DMS 273 (cell line): ENCODE measurements at regions not wholly inside any gene's neighbourhood (a gene's known extent, or its start where the extent isn't known, plus 50 kb on each side); places are given as distances from the start of the nearest gene placed in this dataset.

Experiments used
- DNase-seq: peaks from one replicate; lab custom pipeline; 2025; ENCODE audit not compliant: unreplicated experiment; lab: John Stamatoyannopoulos, UW

DNA sequence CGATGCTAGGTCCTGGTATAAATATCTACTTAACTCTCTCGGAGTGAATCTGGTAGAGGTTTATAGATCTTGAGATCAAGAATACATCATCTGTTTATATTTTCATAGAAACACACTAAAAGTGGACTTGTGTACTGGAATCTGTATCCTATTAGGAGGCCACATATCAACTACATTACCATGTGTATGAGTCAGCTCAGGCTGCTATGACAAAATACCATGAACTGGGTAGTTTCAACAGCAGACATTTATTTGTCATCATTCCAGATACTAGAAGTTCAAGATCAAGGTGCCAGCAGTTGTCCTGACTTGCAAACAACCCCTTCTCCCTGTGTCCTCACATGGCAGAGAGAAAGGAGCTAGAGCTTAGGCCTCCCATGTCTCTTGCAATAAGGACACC is 113.9 kb upstream of the PFKP start:
- no peak for DNase-seq

DNA sequence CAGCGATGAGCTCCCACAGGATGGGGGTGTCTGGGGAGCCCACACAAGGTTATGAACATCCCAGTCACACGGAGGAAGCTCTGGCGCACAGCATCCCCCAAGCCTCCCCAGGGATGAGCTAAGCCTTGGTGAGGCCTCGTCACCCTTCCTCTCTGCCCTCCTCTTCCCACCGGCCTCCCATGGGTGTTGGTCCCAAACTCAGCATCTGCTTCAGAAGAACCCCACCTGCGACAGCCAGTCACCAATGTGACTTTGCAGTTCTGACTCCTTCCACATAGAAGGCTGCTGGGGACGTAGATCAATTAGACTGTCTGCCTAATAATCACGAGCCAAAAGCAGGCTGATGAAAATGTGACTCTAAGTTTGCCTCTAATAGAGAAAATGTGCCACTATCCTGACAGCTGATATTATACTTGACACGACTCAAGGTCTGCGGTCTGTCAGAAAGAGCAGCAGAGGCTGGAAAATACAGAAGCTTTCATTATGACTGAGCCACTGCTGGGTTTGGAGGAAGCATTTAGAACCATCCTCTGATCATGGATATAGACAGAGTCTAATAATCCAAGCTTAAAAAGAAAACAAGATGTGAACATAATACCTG is 116.0 kb upstream of the PFKP start:
- DNase-seq = no peak

DNA sequence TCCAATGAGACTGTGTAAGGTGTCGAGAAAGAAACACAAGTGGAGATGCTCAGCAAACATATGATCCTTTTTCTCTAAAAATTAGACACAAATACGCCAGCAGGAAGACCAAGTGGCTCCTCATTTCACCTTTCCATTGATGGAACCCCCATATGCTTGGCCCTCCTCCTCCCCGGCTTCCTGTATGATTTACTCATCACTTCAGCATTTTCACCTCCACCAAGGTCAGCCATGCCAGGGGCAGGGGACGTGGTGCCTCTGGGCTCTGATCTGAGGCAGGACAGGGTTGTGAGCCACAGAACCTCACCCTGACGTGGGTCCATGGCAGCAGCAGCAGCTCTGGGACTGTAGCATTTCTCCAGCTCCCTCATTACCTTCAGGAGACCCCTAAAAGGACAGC is 116.8 kb upstream of the PFKP start:
- DNase-seq = no peak

DNA sequence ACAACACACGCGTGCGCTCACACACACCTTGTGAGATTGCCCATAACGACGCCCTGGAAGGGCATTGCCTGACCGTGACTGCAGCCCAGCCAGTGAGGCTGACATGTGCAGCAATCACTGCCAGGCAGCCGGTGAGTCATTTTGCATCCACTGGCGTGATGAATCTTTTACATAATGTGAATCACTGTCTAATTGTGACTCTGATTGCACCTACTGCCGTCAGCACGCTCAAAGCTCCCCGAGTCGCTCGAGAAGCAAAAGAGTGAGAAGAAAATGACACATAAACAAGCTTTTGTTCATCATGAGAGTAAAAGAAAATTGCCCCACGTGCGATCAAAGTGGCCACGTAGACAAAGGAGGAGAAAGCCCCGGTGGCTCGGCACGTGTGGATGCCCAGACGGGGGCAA is 117.4 kb upstream of the PFKP start:
- no peak for DNase-seq

DNA sequence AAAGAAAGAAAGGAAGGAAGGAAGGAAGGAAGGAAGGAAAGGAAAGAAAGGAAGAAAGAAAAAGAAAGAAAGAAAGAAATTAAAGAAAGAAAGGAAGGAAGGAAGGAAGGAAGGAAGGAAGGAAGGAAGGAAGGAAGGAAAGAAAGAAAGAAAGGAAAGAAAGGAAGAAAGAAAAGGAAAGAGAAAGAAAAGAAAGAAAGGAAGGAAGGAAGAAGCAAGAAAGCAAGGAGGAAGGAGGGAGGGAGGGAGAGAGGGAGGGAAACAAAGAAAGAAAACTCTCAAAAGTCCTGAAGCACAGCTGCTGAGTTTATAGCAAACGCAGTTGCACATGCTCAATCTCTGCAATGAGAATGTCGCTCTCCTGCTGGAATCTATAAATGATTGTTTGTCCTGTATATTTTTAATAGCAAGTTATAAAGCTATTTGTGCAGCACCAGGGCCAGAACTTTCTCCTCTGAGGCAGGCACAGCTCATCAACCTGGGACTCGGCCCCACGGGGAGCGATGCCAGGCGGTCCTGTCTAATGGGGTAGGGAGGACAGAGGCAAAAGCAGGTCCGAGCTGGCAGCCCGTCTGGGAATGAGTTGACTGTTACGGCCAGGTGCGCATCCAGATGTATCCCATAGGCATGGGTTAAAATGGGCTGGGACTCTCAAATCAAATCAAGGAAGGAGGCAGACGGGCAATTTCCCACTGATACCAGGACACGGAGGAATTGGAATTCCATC is 118.0 kb upstream of the PFKP start:
- no peak for DNase-seq

DNA sequence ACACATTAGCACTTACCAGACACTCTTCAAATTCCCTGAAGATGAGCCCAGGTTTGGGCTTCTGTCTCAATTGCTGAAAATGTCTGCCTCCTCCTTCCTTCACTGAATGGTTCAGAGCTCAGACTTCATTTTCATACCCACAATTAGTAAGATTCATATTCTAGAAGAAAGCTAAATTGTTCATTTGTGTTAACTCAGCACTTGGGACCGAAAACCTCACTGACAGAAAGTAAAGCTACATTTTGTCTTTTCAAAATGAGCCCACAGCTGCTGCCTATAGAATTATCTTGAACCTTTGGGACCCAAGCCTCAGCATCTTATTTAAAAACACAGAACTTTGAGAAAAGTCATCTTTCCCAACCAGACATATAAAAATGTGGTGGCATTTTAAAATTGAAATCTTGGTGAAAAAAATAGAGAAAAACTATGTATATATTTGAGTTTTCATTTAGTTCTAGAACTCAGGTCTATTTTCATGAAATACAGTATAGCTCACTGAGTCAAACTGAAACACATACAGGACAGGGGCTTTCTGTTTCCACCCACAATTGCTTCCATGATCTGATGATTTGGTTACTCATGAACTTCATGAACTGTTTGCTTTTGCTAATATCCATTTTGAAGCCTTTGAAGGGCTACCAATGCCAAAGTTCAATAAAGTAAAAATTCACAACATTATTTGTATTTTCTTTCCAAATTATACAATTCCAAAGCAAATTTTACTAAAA is 119.1 kb upstream of the PFKP start:
- DNase-seq = no peak

DNA sequence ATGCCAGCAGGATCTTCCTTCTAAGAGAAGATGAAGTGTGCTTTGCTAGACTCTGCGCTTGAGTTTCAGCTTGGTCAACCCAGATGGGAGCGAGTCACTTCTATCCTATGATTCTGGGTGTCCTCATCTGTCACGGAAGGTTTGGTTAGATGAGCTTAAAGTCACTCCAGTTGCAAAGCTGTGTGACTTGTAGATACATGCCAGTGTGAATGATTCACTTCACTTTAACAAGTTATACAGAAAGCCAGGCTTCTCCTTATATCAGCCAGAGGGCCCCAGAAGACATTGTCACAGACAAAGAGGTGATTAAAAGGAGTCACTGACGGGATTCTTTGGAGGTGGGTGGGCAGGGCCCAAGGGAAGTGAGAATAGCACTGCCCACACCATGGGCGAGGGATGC is 122.6 kb upstream of the PFKP start:
- no peak for DNase-seq

DNA sequence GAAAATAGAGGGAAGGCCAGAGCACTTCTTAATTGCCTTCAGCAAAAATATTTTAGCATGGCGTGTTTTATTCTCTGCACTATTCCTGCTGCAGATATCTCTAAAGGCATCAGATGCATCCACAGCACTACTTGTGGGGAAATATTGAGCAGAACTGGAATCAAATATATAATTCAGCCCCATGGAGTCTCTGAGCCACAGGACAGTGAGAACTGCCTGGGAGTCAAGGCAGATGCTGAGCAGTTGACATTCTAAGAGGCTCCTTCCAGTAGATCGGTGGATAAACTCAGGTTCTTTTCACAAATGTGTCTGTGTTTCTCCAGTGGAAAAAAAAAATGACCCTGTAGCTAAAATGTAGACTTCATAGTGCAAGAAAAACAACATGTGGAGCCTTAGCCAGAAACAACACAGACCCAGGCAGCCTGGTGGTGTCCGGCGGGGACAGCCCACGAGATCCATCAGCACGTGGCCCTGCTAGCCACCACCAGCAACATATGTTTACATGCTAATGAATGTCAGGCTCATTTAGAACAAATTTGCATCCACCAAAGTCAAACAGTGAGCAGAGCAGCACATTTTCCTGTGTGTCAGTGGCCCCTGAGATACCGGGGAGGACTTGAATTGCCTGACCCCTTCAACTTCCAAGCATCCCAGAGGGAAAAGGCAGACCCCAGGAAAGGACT is 123.3 kb upstream of the PFKP start:
- DNase-seq = no peak

DNA sequence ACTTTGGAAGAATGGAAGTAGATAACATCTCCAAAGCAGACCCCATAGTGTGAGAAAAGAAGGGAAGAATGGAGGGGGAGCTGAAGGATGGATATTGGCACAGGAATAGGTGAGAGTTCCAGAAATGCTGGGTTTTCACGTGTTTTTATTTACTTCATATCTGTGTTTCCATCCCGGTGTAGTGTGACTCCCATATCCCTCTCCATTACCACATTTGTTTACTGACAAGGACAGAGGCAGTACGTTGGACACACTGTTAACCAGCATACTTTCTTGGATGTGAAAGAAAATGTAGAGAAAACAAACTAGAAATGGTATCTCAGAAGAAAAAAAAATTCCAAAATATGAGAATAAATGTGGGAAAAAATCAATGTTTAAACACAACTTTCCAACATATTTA is 124.4 kb upstream of the PFKP start:
- no peak for DNase-seq

DNA sequence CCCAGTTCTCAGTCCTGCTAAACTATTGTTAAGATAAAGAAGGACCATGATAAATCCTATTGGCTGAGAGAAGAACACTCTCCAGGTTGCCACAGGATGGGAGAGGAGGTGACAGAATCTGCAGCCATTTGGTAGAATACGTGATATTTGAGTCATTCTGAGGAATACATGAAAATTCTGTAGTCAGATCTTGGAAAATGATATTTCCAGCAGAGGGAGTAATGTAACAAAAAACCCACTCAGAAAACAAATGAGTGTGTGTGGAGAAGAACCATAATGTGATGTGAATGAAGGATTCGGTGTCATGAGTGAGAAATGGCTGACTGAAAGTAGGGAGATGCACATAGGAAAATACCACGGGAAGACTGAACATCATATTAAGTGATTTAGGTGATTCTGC is 128.5 kb upstream of the PFKP start:
- no peak for DNase-seq

DNA sequence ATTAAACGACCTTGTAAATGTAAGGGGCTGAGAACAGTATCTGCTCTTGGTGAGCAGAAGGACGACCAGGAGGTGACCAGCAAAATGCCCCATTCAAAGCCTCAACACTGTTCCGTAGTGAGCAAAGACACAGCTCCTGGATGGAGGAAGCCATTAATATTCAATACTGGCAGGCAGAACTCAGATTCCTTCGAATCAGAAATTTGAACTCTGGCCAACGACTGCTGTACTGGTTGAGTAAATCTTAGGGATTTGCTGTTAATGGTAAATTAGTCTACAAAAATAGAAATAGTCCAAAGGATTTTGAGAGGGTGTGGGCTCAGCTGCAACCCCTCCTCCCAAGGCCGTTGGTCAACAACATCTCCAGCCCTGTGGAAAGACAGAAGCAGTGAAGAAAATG is 130.5 kb upstream of the PFKP start:
- no peak for DNase-seq

DNA sequence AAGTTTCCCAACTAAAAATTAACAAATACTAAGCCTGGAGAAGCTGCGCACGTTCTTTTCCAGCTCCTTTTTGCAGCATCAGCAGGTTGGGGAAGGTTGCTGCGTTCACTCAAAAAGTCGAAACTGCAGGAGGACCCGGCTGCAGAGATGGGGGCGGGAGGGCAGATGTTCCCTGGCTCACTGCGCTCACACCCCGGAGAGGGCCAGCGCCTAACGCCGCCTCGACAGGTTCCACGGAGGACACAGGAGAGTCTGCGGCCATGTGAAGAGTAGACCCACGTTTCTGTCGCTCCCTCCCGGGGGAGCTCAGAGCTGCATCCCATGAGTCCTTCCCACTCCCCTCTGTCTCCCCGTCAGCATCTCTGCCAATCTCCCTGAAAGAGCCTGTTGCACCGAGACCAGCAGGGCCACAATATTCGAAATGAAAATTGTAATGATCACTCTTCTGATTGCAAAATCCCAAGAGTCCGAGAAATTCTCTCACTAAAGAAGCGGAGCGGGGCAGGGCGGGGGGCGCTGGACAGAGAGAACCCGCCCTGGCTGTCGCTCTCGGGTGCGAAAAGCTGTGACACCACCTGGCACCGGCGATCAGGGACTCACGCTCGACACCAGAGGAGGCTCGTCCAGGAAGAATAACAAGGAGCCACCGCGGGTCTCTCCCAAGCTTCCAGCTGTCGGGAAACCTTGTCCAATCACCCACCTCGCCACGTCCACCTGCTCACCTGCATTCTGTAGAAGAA is 131.5 kb upstream of the PFKP start:
- DNase-seq = no peak

DNA sequence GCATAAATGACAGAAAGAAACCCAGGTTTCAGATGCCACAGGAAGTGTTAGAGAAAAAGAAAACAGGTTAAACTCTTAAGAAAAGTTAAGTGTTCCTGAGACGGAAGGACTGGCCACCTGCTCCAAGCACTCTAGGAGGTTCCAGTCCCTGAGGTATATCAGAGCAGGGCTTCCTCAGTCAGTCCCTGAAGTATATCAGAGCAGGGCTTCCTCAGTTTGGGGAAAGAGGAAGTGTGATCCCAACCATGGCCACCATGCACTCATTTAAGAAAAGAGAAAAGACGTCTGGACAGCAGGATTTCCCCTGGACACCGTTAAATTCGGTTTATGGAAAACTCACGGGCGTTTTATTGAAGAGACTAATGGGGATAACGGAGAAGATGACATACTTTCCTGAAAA is 133.4 kb upstream of the PFKP start:
- no peak for DNase-seq

DNA sequence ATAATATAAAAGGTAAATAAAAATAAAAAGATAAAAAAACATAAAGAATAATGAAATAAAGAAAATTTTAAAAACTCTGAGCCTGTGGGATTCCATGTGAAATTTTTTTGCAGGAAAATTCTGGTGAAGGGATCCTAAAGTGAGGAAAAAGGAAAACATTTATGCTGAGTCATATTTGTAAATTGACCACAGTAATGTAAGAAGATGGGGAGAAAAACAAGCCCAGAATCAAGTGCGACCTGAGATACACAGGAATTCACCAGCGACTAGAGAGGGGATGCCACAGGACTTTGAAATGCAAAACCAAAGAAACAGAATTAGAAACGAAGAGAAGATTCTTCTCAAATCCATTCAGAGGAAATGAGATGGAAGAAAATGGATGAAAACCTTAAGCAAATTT is 133.8 kb upstream of the PFKP start:
- no peak for DNase-seq

DNA sequence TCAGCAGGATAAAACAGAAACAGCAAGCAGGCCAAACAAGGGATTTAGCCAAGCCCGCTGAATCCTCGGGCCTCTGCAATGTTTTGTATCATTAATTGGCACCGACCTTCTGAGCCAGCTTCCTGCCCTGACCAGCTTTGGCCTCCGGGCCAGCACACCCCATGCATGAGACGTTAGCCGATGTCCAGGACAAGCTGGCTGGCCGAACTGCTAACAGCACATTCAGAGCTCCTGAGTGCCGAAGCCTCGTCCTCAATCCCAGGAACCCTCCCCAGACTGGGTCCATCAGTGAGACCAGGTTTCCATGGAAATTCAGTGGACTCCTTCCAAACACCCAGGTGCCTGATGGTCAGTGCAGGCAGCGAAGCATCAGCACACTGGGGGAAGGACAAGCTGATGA is 134.3 kb upstream of the PFKP start:
- no peak for DNase-seq

DNA sequence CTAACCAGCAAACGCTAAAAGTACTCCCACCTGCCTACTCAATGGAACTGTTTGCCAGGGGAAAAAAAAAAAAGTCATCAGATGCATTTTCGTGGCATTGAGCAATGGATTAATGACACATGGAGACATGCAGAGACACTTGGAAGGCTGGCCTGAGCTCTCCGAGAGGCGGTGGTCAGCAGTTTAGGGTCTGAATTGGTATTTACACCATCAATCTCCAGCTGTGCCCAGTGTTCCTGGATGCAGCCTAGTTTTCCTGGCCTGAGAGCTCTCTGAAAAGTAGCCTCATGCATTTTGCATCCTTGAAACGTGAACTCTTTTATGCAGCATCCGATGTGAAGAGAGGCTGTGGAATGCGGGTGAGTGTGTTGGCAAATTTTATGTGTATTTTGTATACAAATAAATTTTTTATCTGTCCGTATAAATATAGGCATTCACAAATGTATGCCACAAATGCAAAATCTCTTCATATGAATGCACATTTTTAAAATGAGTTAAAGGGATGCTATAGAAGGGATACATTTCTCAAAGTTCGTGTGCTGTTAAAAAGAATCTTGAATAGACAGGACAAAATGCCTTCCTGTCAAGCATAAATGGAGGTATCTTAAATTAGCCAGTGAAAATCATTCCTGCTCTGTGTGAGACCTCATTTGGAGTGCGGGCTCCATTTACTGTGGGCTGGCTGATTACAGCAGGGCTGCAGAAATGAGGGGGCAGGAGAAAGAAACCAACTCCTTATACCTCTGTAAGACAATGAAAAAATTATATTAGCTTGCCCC is 137.7 kb upstream of the PFKP start:
- no peak for DNase-seq

DNA sequence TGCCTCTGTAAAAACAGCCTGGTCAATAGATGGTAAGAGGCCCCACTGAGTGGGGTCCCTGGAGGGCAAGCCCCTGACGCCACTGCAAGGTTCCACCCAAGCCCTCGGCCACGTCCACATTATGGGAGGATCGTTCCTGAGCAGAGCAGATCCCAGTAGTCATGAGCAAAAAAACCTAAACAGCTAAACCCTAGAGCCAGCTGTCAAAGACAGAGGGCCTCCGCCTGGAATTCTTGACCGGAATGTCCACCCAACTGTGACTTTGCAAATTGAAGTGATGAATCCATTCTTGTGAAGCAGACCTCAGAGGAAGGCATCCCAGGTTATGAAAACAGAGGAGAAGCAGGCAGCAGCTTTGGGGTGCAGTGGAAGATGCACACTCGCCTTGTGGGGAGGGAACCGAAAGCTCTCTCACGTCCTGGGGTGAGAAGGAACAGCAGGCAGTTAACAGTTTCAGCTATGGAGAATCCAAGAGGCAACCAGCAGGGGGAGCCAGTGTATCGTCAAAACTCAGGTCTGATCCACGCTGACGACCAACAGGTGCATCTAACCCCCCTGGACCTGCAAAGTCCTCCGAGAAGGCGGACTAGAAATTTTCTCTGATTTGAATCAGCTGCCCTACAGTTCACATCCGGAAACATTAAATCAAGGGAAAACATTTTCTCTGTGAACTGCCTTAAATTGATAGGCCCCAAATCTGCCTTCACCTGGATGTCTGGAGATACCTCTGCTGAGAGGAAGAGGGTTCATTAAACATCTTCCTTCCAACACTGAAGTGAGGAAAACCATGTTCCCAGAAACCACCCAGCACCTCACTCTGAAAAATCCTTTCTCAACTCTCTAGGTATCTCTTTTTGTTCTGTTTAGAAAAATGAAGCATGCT is 139.1 kb upstream of the PFKP start:
- peak; percentile 62 for DNase-seq

DNA sequence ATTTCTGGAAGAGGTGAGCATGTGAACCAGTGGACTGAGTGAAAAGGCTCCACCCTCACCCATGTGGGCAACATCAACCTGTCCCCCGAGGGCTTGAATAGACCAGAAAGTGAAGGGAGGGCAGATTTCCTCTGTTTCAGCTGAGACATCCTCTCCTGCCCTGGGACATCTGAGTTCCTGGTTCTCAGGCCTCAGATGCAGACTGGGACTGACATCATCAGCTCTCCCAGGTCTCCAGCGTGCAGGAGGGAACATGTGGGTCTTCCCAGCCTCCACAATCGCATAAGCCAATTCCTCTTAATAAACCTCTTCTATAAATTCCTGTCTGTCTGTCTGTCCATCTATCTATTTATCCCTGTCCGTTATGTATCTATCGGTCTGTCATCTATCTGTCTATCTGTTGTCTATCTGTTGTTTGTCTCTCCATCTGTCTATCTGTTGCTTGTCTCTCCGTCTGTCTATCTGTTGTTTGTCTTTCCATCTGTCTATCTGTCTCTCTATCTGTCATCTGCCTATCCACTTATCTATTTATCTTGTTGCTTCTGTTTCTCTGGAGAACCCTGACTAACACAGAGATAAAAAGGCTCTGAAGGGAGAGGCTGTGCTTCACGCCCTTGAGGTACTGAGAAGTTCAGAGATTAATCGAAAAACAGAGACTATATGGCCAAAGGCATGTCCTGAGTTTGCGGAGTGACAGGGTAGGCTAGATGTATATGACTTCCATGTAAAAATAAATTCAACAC is 140.3 kb upstream of the PFKP start:
- DNase-seq = no peak

DNA sequence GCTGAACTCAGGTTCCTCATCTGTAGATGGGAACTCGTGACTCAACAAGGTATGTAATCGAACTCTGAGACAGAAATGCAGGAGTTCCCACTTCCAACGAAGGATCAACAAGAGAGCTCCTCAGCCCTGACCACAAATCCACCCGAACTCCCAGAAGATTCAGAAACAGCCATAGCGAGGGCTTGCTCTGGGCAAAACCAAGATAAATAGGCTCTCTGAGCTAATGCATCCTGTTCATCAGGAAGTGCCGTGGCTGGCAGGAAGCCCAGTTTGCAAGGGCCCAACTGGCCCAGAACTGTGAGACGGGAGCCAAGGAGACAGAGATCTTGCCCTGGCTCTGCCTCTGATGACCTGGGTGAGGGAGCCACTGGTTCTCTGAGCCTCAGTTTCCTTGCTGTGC is 141.7 kb upstream of the PFKP start:
- DNase-seq = peak; percentile 3
